ENCODE measurements at regions not wholly inside any gene's neighbourhood (a gene's known extent, or its start where the extent isn't known, plus 50 kb on each side); places are given as distances from the start of the nearest gene placed in this dataset.

DNA sequence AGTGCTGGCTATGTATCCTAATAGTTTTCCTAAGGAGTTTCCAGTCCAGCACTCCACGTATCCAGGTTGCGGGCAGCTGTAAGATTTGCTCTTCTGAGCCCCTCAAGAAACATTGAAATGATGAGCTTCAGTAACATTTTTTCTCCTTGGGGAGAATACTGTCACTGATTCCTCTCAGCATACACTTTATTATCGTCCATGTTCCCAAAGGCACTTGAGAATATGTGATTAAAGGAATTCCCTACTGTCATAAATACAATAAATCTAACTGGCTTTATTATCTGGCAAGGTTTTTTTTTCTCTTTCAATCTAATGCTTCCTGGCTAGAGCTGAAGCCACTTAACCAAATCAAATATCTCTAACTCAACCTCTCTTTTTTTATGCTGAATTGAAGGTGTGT, 359.2 kb upstream of the PKN2 start:
- Histone ChIP-seq H3K36me3 (ENCODE audit: control insufficient read depth, insufficient read depth, low read length) (no peaks in the 10 kb centered on the region), H3K4me3 (ENCODE audit: low read depth in 2 of 2, low read length in 2 of 2) (no peak overlapping the region), H3K27ac (ENCODE audit: low read length) (no peak overlapping the region), H3K27me3 (ENCODE audit: control insufficient read depth, insufficient read depth, low read length) (no peaks in the 10 kb centered on the region), H3K9me3 (ENCODE audit: control insufficient read depth, insufficient read depth, low read depth, low read length) (peaks cover 13% of the 10 kb centered on the region; the same call in 1 of the 2 replicates), H3K4me1 (ENCODE audit: control insufficient read depth, insufficient read depth, low read length) (peaks cover 9% of the 10 kb centered on the region; the same call in 1 of the 2 replicates)
- no peak for DNase-seq (ENCODE audit: low read depth, low spot score)
- no peak for ATAC-seq
- TF ChIP-seq SIN3A (IDR thresholded peaks at IDR 0.05; ENCODE audit: borderline replicate concordance, insufficient read depth, low read depth, low read length) = no peak
- TF ChIP-seq CTCF (IDR thresholded peaks at IDR 0.05) = no peak
- TF ChIP-seq REST (IDR thresholded peaks at IDR 0.05; ENCODE audit: insufficient read depth in 1 of 2, low read depth in 2 of 2, low read length in 1 of 2) = no peak
- TF ChIP-seq POLR2AphosphoS5 (IDR thresholded peaks at IDR 0.05; ENCODE audit: low read depth, low read length) = no peak
- TF ChIP-seq TCF7L2 (IDR thresholded peaks at IDR 0.05; ENCODE audit: low read depth, low read length) = no peak
- no TSS peak for BruUV-seq (replicated peaks)
- POLR2A ChIA-PET = no interaction called here
- intact Hi-C loops (cut with micrococcal nuclease; ENCODE audit: unreplicated experiment) = no loop called here
- in situ Hi-C loops (cut with HindIII; ENCODE audit: low pct_unique_long_range_greater_than_20kb, low sequenced_read_pairs) = no loop called here
- CTCF ChIA-PET = no interaction called here

DNA sequence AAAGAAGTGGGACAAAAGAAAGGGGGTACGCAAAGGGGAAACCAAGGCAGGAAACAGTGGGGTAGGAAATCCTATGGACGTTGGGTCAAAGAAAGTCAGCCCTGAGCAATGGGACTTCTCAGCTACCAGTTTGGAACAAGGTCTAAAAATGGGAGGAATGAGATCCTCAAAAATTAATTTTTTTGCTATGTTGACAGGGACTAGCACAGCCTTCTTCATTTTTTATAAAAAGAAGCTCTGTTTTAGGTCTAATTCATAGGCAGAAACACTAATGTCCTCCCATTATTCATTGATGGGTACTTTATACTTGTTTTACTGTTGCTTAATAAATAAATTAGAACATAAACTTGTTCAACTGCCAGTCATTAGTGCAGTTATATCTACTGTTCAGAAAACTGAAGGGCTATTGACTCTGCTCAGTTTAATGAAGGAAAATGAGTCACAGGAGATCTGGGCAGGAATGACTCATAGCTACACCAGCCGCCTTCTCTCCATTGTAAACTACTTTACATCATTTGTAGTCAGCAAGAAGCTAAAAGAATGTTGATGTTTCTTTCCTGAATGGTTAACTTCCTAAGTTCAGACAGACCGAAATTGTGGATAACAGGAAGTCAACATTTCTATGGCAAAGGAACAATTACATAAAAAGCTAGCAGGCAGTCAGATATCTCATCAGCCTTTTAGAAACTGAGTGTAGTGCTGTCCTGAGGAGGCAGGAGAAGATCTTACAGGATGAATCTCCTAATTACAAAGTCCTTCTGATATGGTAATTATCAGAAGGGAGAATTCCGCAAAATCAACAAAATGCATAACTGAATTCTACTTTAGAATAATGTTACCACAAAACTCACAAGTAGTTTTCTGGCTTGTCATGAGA, 356.4 kb upstream of the PKN2 start:
- ChIA-PET CTCF (no interaction called here), POLR2A (no interaction called here)
- H3K36me3 ChIP-seq (ENCODE audit: control insufficient read depth, insufficient read depth, low read length) = no peaks in the 10 kb centered on the region
- BruUV-seq (replicated peaks) = no TSS peak
- peak; percentile 78 for DNase-seq (ENCODE audit: low read depth, low spot score)
- ATAC-seq = peak; percentile 98
- no peak overlapping the region for H3K4me3 ChIP-seq (ENCODE audit: low read depth in 2 of 2, low read length in 2 of 2)
- peaks cover 9% of the 10 kb centered on the region; the same call in 1 of the 2 replicates for H3K4me1 ChIP-seq (ENCODE audit: control insufficient read depth, insufficient read depth, low read length)
- intact Hi-C loops (cut with micrococcal nuclease; ENCODE audit: unreplicated experiment) = no loop called here
- H3K9me3 ChIP-seq (ENCODE audit: control insufficient read depth, insufficient read depth, low read depth, low read length) = peaks cover 13% of the 10 kb centered on the region; the same call in 1 of the 2 replicates
- in situ Hi-C loops (cut with HindIII; ENCODE audit: low pct_unique_long_range_greater_than_20kb, low sequenced_read_pairs) = no loop called here
- H3K27ac ChIP-seq (ENCODE audit: low read length) = no peak overlapping the region; the same call in 1 of the 2 replicates
- no peaks in the 10 kb centered on the region for H3K27me3 ChIP-seq (ENCODE audit: control insufficient read depth, insufficient read depth, low read length)
- TF ChIP-seq POLR2AphosphoS5 (IDR thresholded peaks at IDR 0.05; ENCODE audit: low read depth, low read length) (no peak), CTCF (IDR thresholded peaks at IDR 0.05) (no peak), REST (IDR thresholded peaks at IDR 0.05; ENCODE audit: insufficient read depth in 1 of 2, low read depth in 2 of 2, low read length in 1 of 2) (no peak), SIN3A (IDR thresholded peaks at IDR 0.05; ENCODE audit: borderline replicate concordance, insufficient read depth, low read depth, low read length) (no peak), TCF7L2 (IDR thresholded peaks at IDR 0.05; ENCODE audit: low read depth, low read length) (no peak)

Data from Panc1 (cell line).